Esophagus (tissue), 2 donors: ENCODE measurements at regions not wholly inside any gene's neighbourhood (a gene's known extent, or its start where the extent isn't known, plus 50 kb on each side); places are given as distances from the start of the nearest gene placed in this dataset.

Experiments
- H3K27ac ChIP-seq, 2 donors: one replicate each; pipeline ENCODE4 v1.5.1; 2013; ENCODE audit warnings: low read depth in 2 of 2, mild to moderate bottlenecking in 2 of 2, inconsistent platforms in 1 of 2, low read length in 1 of 2, moderate library complexity in 1 of 2
- H3K27me3 ChIP-seq, 2 donors: one replicate each; pipeline ENCODE4 v1.6.1; 2013; ENCODE audit warnings: low read length in 2 of 2, control low read depth in 1 of 2, mild to moderate bottlenecking in 1 of 2; ENCODE audit not compliant: insufficient read depth in 2 of 2, control insufficient read depth in 1 of 2
- H3K36me3 ChIP-seq, 2 donors: one replicate each; pipeline ENCODE4 v1.6.1; 2013; ENCODE audit warnings: low read length in 1 of 2; ENCODE audit not compliant: control insufficient read depth in 2 of 2, insufficient read depth in 2 of 2
- H3K4me1 ChIP-seq, 2 donors: one replicate each; pipeline ENCODE4 v1.6.1; 2013; ENCODE audit warnings: low read length in 1 of 2; ENCODE audit not compliant: control insufficient read depth in 2 of 2, insufficient read depth in 2 of 2
- H3K4me3 ChIP-seq, 2 donors: one replicate each; pipeline ENCODE4 v1.5.1; 2013; ENCODE audit warnings: low read length in 2 of 2, mild to moderate bottlenecking in 2 of 2, low read depth in 1 of 2, moderate library complexity in 1 of 2
- H3K9me3 ChIP-seq, 2 donors: one replicate each; pipeline ENCODE4 v1.6.1; 2013; ENCODE audit warnings: mild to moderate bottlenecking in 2 of 2, low read depth in 1 of 2, low read length in 1 of 2, moderate library complexity in 1 of 2; ENCODE audit not compliant: control insufficient read depth in 2 of 2, insufficient read depth in 1 of 2
- WGBS, 2 donors: extraction: QIAGEN DNeasy Blood & Tissue Kit; methylation state at CpG; one replicate each; pipeline ENCODE4 v1.1.7; 2013; 5-methylcytosine and 5-hydroxymethylcytosine counted together
- donor health status: healthy with polysubstance abuse.
- donor health status: Bipolar disorder and iron deficiency.

- H3K36me3 ChIP-seq = no peaks in the 10 kb centered on the region
- H3K4me1 ChIP-seq = no peaks in the 10 kb centered on the region
- no peak overlapping the region for H3K4me3 ChIP-seq
- no peaks in the 10 kb centered on the region for H3K9me3 ChIP-seq
- WGBS, 2 donors = 42 to 43% methylated on average over 2 of the region's 2 CpGs
- no peaks in the 10 kb centered on the region for H3K27me3 ChIP-seq
- H3K27ac ChIP-seq = no peak overlapping the region
Observed at GRCh38 chr3:76561494-76562236, 478.2 kb upstream of the ROBO2 start.

GRCh38 chr3:76565496-76566210 is 474.2 kb upstream of the ROBO2 start:
- WGBS, 2 donors = 70 to 77% methylated on average over 5 of the region's 5 CpGs
- H3K4me3 ChIP-seq = no peak overlapping the region

GRCh38 chr3:76566211-76566534 is 473.7 kb upstream of the ROBO2 start:
- Histone ChIP-seq H3K27me3 (no peaks in the 10 kb centered on the region), H3K4me3 (no peak overlapping the region), H3K27ac (no peak overlapping the region), H3K9me3 (no peaks in the 10 kb centered on the region), H3K36me3 (no peaks in the 10 kb centered on the region), H3K4me1 (no peaks in the 10 kb centered on the region)
- WGBS, 2 donors = 63 to 76% methylated on average over 2 of the region's 2 CpGs

More at GRCh38 chr3:76565496-76566210, 474.2 kb upstream of the ROBO2 start:
- no peaks in the 10 kb centered on the region for H3K9me3 ChIP-seq
- H3K27me3 ChIP-seq = no peaks in the 10 kb centered on the region
- H3K36me3 ChIP-seq = no peaks in the 10 kb centered on the region
- no peak overlapping the region for H3K27ac ChIP-seq
- no peaks in the 10 kb centered on the region for H3K4me1 ChIP-seq

- H3K9me3 ChIP-seq = no peaks in the 10 kb centered on the region
- no peaks in the 10 kb centered on the region for H3K27me3 ChIP-seq
- no peak overlapping the region for H3K27ac ChIP-seq
- no peak overlapping the region for H3K4me3 ChIP-seq
- no peaks in the 10 kb centered on the region for H3K36me3 ChIP-seq
- no peaks in the 10 kb centered on the region for H3K4me1 ChIP-seq
- WGBS, 2 donors = 82 to 91% methylated on average over 4 of the region's 4 CpGs
Observed at GRCh38 chr3:76566904-76567303, 473.0 kb upstream of the ROBO2 start.

- H3K4me1 ChIP-seq = no peaks in the 10 kb centered on the region
- WGBS, 2 donors = 54 to 59% methylated on average over 3 of the region's 3 CpGs
- no peaks in the 10 kb centered on the region for H3K27me3 ChIP-seq
- no peak overlapping the region for H3K27ac ChIP-seq
- no peak overlapping the region for H3K4me3 ChIP-seq
- H3K36me3 ChIP-seq = no peaks in the 10 kb centered on the region
- H3K9me3 ChIP-seq = no peaks in the 10 kb centered on the region
Observed at GRCh38 chr3:76570436-76571057, 469.4 kb upstream of the ROBO2 start.

- no peaks in the 10 kb centered on the region for H3K27me3 ChIP-seq
- WGBS, 2 donors = 76 to 85% methylated on average over 2 of the region's 2 CpGs
- no peak overlapping the region for H3K4me3 ChIP-seq
- H3K27ac ChIP-seq = no peak overlapping the region
- H3K4me1 ChIP-seq = no peaks in the 10 kb centered on the region
- H3K36me3 ChIP-seq = no peaks in the 10 kb centered on the region
- no peaks in the 10 kb centered on the region for H3K9me3 ChIP-seq
Observed at GRCh38 chr3:76576201-76576600, 463.7 kb upstream of the ROBO2 start.

- Histone ChIP-seq H3K27ac (no peak overlapping the region), H3K36me3 (no peaks in the 10 kb centered on the region), H3K4me1 (no peaks in the 10 kb centered on the region), H3K9me3 (no peaks in the 10 kb centered on the region), H3K27me3 (no peaks in the 10 kb centered on the region), H3K4me3 (no peak overlapping the region)
Observed at GRCh38 chr3:76582098-76582497, 457.8 kb upstream of the ROBO2 start.

GRCh38 chr3:76582632-76583378 is 457.1 kb upstream of the ROBO2 start:
- no peaks in the 10 kb centered on the region for H3K9me3 ChIP-seq
- H3K36me3 ChIP-seq = no peaks in the 10 kb centered on the region
- H3K4me1 ChIP-seq = no peaks in the 10 kb centered on the region
- H3K27me3 ChIP-seq = no peaks in the 10 kb centered on the region
- 51 to 67% methylated on average over 5 of the region's 5 CpGs for WGBS, 2 donors
- H3K27ac ChIP-seq = no peak overlapping the region
- no peak overlapping the region for H3K4me3 ChIP-seq

GRCh38 chr3:76585794-76586392 is 454.0 kb upstream of the ROBO2 start:
- WGBS, 2 donors = 62 to 64% methylated on average over 2 of the region's 2 CpGs
- no peaks in the 10 kb centered on the region for H3K4me1 ChIP-seq

More at GRCh38 chr3:76585794-76586392, 454.0 kb upstream of the ROBO2 start:
- H3K4me3 ChIP-seq = no peak overlapping the region
- H3K9me3 ChIP-seq = no peaks in the 10 kb centered on the region
- H3K27ac ChIP-seq = no peak overlapping the region
- H3K27me3 ChIP-seq = no peaks in the 10 kb centered on the region
- H3K36me3 ChIP-seq = no peaks in the 10 kb centered on the region
